ENCODE measurements at regions not wholly inside any gene's neighbourhood (a gene's known extent, or its start where the extent isn't known, plus 50 kb on each side); places are given as distances from the start of the nearest gene placed in this dataset.
"Not testable (repeated sequence)": the region's sequence is repeated elsewhere in the genome, so short reads cannot be mapped to it uniquely, and the experiment has no call there.

DNA sequence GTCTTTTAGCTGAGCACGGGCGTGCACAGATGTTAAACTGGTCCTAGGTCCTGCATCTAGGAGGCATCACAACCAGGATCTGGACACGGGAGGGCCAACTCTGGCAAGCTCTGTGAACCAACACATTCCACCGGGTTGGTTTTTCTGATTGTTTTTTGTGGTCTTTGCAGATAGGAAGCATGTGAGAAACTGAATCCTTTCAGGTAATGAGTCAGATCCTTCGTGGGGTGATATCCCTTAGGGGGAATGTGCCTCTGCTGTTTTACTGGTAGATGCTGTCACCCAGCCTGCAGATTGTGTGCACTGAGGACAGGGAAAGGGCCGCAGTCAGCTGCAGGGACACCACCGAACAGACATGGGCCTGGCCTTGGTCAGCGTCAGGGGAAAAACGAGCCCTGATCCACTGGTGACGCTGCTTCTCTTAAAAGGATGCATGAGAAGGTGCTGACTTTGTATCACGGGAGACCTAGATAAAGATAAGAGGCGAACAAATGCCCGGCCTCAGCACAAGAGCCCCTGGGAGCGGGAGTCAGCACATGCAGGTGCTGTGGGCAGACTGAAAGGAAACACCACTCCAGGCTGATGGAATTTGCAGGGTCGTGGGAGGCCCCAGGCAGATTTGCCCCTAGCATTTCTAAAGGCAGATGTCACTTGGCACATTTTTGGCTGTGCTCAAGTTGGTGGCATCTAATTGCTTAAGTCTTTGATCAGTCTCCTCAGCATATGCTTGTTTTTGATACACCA, 51.1 kb downstream of the DOP1B start:
- no peak for FAIRE-seq

DNA sequence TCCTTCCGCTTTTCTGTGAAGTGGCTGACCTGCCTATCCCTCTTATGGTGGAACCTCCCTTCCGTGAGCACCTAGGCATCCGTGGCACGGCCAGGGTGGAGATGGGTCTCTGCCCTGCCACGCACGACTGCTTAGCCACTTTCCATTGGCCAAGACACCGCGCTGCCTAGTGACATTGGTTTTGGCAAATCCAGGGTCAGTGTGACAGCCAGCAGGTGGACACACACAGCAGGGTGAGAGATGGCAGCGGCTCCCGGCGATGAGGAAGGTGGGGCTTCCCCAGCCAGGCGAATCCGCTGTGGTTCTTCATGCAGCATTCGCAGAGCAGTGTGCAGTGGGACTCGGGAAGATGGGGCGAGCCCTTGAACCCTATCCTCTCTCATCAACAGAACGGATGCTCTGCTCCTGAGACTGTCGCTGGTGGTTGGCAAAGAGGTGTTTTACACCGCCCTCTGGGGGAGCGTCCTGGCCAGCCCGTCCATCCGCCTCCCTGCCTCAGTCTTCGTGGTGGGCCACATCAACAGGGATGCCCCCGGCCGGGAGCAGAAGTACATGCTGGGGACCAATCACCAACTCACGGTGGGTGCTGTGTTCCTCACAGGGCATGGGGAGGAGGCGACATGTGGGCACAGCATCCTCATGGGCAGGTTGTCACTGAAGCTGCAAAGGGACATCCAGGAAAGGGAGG, 51.8 kb downstream of the DOP1B start:
- no peak for FAIRE-seq

DNA sequence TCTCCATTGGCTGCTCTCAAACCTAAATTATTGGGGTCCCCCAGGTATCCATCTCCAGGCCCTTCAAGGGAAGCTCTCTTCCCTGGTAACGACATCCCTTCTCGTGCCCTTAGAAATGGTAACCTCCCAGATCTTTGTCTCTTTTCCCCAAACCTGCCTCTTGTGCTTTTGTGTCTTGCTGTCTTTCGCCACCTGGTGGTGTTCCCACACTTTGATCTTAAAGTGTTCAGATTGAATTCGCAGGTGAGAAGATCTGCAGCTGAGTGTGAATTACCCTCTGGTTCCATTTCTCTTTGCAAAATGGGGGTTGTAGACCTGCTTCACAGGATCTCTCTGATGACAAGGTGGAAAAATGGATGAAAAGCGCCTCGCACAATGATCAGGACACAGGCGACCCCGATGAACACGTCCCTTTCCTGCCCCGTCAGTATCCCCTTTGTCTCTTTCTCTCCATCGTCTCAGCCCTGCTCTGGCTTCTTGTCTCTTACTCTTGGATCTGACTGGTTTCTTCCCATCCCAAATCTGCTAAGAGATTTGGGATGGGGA, 53.1 kb downstream of the DOP1B start:
- peak; percentile 76 for FAIRE-seq

DNA sequence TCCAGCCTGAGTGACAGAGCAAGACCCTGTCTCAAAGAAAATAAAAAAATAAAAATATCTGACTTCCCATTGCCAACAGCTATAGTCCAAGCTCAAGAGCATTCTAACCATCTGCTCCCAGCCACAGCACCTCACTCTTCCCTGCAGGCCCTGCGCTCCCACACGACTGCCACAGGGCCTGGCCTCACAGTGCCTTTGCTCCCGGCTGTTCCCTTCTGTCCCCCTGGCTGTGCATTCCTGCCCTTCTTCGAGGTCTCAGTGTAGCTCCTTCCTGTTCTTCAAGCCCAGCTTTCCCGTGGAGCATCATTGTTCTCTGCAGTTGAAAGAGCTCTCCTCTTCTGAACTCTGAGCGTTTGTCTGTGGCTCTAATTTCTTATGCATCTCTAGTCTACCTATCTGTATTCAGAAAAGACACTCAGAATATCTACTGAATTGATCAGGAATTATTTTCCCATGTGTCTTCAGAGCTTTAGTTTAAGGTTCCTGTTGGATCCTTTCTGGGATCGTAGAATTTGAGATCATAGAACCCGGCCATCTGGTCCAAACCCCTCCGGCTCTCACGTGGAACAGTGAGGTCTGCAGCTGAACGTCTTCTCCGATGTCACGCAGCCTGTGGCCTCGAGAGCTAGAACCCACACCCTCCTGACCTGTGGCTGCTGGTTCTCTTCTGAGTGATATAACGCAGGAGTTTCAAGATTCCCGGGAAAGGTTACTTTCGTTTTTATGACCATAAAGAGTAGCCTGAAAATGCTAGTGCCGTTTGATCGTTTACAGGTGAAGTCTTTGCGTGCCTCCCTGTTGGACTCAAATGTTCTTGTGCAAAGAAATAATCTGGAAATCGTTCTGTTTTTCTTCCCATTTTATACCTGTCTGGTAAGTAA, 54.4 kb downstream of the DOP1B start:
- no peak for FAIRE-seq

DNA sequence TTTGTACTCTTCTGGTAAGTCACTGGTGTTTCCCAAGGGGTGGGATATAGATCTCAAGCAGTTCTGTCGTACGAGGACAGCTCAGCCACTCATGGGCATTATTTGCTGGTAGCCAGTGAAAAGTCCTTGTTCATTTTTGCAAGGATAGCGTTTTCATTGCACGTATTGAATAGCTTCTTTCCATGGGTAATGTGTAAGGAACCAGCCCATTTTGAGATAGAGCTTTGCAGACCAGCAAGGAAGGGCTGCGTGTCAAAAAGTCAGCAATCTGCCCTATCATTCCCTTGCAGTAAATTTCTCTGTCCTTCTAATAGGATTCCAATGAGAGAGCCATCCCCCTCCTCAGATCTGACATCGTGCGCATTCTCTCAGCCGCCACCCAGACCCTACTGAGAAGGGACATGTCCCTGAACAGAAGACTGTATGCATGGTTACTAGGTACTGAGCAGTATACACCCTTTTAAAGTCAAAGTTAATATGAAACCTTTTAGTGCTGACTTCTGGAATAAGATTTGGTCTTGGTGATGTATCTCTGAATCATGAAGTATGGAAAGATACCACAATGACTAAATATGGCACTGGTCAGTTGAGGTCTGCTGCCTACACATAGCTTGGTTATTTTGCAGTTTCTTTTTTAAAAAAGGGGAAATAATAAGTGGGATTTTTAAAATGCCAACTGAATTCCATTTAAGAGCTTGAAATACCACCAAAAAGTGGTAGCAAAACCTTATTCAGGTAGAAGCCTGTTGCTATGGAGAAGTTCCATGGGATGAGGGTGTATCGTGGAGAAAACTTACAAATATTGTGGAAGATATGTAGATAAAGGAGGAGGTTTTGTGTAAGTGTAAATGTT, 55.3 kb downstream of the DOP1B start:
- FAIRE-seq = no peak

DNA sequence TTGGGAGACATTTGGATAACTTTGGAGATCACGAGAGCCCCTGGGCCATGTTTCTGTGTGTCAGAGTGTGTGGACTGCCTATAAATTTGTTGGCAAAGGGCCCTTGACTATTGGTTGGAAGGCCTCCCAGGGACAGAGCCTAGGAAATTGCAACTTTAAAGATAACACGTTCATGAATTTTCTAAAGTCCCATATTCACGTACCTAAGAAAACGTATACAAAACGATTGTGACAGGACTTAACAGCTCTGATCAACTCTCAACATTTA, 55.8 kb downstream of the DOP1B start:
- FAIRE-seq = no peak

DNA sequence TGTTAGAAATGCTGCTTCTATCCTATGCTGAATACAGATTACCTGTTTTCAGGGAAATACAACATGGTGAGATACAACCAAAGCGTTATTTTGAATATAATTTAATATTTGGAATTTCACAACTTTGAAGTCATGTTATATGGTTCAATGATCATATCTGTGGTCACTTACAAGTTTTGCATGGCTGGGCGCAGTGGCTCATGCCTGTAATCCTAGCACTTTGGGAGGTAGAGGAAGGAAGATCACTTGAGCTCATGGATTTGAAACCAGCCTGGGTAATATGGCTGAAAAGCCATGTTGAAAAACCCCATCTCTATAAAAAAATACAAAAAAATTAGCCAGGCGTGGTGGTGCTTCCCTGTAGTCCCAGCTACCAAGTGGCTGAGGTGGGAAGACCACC, 57.9 kb downstream of the DOP1B start:
- no peak for FAIRE-seq

DNA sequence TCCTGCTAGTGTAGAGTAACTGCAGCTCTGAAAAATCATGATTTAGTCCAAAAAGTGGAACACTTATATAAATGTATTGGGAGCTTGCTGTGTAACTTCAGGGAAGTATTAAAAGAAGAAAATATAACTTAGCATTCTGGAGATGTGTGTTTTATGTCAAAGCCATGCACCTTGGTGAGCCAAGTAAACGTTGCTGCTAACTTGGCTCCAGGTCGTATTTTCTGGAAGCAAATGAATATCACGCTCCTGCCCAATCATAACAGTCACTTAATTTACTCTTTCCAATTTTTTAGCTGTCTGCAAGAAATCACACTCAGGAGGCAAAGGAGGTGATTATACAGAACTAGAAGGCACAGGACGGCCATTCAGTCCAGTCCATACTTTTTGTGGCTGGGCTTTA, 61.1 kb downstream of the DOP1B start:
- FAIRE-seq = no peak

DNA sequence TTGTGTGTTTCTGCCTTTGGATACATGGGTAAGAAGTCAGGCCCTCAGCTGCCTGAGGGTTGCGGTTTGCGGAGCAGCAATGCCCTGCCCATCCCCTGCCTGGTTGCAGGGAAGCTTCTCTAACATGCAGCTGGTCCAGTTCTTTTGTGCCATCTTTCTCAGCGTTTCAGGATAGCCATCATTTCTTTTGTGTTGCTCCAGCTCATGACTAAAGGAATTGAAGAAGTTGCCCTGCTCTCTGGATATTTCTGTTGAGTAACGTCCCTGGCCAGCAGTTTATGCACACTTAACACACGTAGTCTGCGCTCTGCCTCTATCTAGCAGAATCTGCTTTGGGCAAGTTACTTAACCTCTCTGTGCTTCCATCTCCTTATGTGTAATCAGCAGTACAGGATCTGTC, 62.1 kb downstream of the DOP1B start:
- no peak for FAIRE-seq

DNA sequence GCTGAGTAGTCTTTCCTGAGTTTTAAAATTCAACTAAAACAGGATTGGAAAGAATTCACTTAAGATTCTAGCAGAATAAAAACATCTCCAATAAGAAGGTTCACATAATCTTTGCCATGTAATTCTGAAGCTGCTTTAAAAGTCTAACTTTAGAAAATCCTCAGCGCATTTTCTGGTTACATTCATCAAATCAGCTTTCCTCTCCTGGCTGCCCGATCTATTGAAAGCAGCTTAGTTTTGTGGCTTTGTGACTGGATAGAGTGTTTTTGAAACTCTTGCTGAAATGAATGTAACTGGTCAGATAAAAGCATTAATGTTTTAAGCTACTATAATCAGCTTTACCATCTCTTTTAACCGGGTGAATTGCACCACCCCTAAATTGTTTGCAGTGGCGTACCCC, 66.8 kb downstream of the DOP1B start:
- no peak for FAIRE-seq

DNA sequence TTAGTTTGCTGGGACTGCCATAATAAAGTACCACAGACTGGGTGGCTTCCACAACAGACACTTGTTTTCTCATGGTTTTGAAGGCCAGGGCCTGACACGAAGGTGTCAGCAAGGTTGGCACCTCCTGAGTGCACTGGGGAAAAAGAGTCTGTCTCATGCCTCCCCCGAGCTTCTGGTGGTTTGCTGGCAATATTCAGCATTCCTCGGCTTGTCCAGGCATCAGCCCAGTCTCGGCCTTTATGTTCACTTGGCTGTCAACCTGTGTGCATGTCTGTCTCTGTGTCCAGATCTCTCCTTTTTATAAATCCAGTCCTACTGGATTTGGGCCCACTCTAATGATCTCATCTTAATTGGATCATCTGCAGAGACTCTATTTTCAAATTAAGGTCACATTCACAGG, 72.6 kb downstream of the DOP1B start:
- no peak for FAIRE-seq

DNA sequence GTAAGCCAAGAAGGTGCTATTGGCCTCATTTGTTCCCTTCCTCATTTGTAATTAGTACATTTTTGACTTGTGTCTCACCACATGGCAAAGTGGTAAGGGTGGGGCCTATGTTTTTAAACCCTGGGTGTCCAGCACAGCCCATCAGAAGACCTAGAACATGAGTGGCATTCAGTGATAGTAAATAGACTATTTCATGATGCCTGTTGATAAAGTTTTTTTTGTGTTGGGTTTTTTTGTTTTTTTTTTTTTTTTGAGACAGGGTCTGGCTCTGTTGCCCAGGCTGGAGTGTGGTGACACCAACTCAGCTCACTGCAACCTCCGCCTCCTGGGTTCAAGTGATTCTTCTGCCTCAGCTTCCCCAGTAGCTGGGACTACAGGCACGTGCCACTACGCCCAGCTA, 74.8 kb downstream of the DOP1B start:
- not testable (repeated sequence) for FAIRE-seq

DNA sequence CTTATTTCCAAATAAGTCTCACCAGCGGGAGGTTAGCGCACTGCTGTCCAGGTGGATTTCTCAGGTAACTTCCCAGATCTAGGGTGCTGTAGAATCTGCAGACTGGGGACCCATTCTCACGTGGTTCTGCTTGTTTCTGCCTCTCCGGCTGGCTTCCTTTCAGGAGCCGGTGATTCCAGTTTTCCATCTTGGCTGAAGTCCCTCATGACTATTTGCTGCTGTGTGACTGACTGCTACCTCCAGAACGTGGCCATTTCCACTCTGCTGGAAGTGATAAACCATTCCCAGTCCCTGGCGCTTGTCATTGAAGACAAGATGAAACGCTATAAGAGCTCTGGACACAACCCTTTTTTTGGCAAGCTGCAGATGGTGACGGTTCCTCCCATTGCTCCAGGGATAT, 76.0 kb downstream of the DOP1B start:
- no peak for FAIRE-seq

DNA sequence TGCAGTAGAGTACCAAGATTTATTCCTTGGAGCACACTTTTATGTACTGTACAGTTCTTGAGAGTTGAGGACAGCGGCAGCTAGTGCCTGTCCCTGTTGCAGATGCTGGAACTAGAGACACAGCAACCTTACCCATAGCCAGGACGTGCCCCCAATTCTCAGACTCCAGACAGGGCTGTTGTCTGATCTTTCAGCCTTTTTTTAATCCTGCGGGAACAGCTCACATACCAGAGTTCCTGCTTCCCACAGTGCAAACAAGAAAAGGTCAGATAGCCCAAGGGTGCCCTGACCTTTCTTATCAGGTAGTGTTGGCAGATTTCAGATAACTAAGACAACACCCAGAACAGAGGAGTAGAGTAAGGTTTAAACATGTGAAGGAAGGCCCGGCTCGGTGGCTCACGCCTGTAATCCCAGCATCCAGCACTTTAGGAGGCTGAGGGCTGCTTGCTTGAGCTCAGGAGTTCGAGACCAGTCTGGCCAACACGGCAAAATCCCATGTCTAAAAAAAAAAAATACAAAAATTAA, 78.5 kb downstream of the DOP1B start:
- no peak for FAIRE-seq

DNA sequence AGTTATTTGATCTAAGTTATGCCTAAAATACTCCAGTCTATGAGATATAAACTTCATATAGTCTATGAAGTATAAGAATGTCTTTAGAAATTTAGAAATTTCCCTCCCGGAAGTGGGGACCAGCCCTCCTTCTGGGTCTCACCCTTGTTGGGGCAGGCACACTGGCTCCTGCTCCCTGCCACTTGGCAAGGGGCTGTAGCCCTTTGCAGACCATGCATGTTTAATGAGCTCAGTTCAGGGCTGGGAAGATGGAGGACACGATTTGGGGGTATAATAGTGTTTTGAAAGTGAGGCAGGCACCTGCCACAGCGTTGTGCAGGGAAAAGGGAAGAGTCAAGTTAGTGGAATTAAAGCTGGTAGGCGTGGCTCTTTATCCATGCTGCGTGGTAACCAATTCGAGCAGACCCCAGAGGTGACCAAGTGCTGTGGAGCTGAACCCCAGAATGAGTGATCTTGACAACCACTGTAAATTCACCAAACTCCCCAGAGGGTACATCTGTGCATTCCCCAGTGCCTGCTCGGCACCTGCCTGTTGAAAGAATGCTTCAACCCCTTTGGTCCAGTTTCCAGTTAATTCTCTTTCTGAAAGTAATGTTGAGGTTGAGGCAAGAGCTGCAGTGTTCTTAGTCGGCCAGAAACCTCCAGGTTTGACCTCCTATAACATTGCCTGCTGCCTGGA, 79.6 kb downstream of the DOP1B start:
- FAIRE-seq = no peak

DNA sequence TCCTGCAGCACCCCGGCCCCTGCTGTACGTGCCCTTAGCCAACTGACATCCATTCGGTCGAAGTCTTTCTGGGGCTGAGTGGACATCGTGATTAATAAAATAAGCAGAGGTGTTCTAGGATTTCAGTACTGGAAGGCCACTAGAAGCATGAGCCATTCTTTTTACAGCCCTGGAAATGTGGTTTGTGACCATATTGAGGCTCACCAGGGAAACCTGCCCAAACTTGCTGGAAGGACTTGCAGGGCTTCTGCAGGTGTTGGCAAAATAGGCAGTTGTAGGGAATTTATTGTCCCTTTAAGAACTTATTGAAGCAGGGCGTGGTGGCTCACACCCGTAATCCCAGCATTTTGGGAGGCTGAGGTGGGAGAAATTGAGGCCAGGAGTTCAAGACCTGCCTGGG, 80.8 kb downstream of the DOP1B start:
- FAIRE-seq = no peak

DNA sequence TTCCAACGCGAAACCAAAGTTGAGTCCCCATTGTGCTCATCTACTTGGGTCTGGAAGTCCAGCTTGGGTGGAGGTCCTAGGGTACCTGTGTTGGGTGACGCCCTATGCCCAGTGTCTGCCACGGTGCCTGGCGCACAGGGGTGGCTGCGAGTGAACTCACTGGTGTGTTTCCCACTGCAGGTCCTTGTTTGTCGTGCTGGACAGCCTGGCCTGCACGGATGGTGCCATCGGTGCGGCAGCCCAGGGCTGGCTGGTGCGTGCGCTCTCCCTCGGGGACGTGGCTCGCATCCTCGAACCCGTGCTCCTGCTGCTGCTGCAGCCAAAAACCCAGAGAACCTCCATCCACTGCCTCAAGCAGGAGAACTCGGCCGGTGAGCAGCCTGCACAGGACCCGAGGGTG, 80.4 kb upstream of the MORC3 start:
- FAIRE-seq = no peak

DNA sequence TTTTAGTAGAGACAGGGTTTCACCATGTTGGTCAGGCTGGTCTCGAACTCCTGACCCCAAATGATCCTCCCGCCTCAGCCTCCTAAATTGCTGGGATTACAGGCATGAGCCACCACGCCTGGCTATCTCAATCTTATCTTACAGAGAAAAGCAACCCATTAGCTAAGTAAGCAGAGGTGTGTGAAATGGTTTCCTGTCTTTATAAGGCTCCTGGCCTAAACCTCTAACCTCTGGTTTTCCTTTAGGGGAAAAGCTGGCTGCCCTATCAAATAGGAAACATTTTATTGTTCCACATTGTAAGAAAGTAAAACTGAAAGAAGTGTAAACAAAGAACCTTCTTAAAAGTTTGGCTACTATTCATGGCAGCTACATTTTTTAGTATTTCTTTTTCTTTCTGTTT, 78.3 kb upstream of the MORC3 start:
- no peak for FAIRE-seq

DNA sequence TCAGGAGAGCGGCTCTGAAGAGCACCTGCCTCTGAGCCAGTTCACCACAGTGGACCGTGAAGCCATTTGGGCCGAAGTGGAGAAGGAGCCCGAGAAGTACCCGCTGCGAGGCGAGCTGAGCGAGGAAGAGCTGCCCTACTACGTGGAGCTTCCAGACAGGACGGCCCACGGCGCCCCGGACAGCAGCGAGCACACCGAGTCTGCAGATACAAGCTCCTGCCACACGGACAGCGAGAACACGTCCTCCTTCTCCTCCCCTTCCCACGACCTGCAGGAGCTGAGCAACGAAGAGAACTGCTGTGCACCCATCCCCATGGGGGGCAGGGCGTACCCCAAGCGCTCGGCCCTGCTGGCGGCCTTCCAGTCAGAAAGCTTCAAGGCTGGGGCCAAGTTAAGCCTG, 74.9 kb upstream of the MORC3 start:
- FAIRE-seq = no peak

DNA sequence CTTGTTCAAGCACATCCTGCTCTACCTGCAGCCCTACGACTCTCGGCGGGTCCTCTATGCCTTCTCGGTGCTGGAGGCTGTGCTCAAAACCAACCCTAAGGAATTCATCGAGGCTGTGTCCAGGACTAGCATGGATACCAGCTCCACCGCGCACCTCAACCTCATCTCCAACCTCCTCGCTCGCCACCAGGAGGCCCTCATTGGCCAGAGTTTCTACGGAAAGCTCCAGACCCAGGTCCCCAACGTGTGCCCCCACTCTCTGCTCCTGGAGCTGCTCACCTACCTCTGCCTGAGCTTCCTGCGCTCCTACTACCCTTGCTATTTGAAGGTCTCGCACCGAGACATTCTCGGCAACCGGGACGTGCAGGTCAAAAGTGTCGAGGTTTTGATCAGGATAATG, 74.3 kb upstream of the MORC3 start:
- no peak for FAIRE-seq

DNA sequence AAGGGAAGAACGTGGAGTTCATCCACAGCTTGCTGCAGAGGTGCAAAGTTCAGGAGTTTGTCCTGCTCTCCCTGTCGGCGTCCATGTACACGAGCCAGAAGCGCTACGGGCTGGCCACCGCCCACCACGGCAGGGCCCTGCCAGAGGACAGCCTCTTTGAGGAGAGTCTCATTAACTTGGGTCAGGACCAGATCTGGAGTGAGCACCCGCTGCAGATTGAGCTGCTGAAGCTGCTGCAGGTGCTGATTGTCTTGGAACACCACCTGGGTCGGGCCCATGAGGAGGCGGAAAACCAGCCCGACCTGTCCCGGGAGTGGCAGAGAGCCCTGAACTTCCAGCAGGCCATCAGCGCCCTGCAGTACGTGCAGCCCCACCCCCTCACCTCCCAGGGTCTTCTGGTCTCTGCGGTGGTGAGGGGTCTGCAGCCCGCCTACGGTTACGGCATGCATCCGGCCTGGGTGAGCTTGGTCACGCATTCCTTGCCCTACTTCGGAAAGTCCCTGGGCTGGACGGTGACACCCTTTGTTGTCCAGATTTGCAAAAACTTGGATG, 73.8 kb upstream of the MORC3 start:
- FAIRE-seq = no peak

Measured in G401.6 (cell line).